CD1c-positive myeloid dendritic cell (primary cell): ENCODE measurements at regions not wholly inside any gene's neighbourhood (a gene's known extent, or its start where the extent isn't known, plus 50 kb on each side); places are given as distances from the start of the nearest gene placed in this dataset.
"Not testable (repeated sequence)": the region's sequence is repeated elsewhere in the genome, so short reads cannot be mapped to it uniquely, and the experiment has no call there.

Experiments used
- DNase-seq: peaks from one replicate; pipeline ENCODE4 v3.0.0-alpha.2; 2016; ENCODE audit errors: extremely low spot score

DNA sequence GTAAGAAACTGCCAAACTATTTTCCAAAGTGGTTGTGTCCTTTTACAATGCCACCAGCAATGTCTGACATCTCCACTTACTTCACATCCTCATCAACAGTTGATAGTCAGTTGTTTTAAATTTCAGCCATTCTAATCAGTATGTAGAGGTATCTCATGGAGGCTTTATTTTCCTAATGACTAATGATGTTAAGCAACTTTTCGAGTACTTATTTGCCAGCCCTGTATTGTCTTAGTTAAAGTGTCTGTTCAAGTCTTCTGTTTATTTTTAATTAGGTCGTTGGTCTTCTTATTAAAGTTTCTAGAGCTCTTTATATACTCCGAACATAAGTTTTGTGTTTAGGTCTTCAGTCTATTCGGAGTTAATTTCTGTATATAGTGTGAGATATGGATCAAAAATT is 54.9 kb upstream of the NBPF12 start:
- not testable (repeated sequence) for DNase-seq

DNA sequence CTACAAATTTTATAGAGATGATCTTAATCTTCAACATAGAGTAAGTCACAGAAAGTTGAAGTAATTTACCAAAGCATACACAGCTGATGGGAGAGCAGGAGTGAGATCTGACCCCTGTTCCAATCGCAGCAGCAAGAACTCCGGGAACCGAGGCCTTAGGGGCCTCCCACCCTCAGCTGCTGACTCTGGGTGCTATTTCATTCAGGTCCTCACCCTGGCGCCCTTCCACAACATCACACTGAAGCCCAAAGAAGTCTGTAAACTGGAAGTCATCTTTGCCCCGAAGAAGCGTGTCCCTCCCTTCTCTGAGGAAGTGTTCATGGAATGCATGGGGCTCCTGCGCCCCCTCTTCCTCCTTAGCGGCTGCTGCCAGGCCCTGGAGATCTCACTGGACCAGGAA is 57.0 kb upstream of the NBPF12 start:
- DNase-seq: not testable (repeated sequence)

DNA sequence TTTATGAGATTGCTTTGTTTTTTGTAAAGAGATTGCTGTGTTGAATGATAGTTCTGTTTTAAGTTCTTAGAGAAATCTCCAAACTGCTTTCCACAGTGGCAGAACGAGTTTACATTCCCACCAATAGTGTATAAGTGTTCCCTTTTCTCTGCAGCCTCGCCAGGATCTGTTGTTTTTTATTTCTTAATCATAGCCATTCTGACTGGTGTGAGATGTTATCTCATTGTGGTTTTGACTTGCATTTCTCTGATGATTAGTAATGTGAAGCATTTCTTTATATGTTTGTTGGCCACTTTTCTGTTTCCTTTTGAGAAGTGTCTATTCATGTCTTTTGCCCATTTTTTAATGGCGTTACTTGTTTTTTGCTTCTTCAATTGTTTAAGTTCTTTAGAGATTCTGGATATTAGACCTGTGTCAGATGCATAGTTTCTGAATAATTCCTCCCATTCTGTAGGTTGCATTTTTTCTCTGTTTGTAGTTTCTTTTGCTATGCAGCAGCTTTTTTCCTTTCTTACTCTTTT is 74.3 kb upstream of the NBPF12 start:
- DNase-seq: not testable (repeated sequence)

DNA sequence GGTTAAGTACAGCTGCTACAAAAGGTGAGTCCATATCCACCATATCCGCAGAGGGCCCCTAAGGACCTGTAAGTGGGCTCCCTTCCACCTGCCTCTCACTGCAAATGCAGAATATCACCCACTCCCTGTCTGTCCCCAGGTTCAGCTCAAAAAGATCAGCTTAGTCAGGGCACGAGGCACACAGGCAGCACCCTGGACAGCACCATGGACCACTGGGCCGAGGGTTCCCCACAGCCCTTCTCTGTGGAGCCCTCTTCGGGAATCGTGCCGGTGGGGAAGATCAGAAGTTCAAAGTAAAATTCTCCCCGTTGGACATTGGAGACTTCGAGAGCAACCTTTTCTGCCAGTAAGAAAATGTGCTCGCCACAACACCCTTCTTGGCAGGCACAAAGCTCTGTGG is 85.0 kb upstream of the NBPF12 start:
- DNase-seq: not testable (repeated sequence)

DNA sequence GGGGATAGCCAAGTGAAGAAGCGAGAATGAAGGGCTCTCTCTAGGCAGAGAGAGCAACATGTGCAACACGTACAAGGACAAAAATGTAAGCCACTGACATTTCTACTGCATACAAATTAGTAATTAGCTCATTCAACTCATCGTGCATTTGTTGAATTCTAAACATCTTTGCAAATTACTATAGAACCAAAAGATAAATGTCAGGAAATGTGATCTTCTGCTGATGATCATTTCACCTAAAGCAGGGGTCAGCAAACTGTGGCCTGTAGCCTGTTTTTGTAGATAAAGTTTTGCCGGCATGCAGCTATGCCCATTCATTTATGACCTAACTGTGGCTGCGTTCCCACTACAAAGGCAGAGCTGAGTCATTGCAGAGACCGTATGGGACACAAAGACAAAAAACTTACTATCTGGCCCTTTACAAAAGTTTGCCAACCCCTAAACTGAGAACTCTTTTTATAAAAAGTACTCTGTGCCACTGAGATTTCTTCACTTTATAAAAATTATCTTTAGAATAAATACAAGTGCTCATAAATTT is 87.7 kb upstream of the NBPF12 start:
- DNase-seq: not testable (repeated sequence)

DNA sequence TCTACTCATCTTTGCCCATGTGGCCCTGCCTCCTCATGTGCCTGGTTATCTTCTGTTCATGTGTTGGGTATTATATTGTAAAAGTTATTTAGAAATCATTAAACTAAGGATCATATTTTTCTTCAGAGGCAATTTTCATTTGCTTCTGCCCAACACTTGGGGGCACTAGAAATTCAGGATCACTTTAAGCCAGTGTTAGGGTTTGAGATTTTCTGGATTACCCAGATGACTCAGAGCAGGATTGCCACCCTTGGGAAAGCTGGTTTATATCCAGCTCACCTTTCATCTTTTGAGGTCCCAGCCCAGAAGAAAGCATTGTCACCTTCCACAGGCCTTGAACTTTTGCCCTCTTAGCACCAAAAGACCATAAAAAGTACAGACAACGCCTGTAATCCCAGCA is 99.4 kb upstream of the NBPF12 start:
- DNase-seq: not testable (repeated sequence)

DNA sequence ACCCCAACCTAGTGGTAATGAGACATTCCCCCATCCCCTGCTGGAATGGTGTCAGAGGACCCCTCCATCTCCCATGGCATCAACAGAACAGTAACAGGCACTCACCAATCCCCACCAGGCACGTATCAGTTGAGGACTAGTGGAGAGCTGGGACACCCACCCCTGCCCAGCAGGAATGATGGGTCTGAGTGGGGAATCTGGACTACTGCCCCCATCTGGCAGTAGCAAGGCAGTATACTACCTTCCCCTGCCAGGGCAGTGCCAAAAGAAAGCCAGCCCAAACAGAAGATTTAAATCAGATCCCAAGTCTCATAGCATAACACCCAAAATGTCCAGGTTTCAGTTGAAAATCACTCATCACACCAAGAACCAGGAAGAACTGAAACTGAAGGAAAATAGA is 111.2 kb upstream of the NBPF12 start:
- not testable (repeated sequence) for DNase-seq

DNA sequence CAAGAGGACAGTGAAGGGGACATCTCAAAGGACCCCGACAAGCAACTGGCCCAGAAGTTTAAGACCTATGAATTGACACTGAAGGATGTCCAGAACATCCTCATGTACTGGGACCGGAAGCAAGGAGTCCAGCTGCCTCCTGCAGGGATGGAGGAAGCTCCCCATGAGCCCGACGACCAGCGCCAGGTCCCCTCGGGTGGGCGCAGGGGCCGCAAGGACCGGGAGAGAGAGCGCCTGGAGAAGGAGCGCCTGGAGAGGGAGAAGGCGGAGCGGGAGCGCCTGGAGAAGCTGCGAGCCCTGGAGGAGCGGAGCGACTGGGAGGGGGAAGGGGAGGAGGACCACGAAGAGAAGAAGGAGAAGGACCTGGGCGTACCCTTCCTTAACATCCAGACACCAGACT is 143.9 kb upstream of the NBPF12 start:
- not testable (repeated sequence) for DNase-seq

DNA sequence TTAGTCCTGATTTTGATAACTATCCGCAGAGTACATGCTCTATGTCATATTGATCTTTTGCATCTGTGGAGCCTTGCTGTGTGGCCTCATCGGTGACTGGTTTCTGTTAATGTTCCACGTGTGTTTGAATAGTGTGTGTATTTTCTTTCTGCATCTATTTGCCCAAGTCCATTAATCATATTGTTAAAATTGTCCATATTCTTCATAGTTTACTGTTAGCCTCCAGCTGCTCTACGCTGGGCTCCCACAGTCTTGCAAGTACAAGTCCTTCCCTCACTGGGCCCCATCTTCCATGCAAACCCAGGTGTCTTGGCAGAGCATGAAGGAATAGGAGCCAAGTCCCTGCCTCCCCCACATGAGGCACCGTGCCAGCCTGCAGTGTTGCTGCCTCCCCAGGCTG is 145.4 kb upstream of the NBPF12 start:
- not testable (repeated sequence) for DNase-seq

DNA sequence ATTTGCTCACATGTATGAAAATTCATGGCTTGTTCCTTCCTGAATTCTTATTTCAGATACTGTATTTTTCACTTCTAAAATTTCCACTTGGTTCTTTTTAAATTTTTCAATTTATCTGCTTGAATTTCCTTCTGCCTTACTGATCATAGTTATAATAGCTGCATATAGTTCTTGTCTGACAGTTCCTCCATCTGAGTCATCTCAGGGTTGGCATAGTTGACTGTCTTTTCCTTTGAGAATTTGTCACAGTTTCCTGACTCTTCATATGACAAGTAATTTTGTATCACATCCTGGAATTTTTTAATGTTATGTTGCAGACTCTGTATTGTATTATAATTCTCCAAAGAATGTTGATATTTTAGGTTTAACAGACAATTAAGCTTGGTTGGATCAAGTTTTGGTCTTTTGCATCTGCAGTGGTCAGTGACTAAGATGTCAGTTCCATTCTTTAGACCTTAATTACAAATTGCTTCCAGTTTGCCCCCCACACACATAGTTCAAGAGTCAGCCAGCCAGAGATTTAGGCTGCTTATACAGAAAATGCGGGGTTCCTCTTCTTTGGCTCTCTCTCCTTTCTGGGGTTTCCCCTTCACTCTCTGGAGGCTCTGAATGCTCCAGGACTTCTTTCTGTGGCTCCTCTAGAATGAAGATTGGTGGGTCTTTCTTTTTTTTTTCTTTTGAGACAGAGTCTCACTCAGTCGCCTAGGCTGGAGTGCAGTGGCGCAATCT is 153.7 kb upstream of the NBPF12 start:
- not testable (repeated sequence) for DNase-seq

DNA sequence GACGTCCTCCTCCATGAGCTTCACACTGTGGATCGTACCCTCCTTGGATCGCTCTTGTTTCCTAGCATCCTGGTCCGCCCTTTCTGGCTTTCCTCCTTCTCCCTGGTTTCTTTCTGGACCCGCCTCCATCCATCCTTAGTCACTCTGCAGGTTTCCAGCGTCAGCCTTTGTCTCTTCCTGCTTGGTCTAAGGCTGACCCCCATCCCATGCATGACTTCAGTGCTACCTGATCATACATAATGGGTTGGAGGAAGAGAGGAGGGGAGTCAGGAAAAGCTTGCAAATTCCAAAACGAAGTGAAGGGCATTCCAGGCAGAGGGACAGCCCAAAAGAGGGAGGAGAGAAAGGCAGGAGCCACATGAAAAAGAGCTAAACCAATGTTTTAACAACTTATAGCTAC is 156.9 kb upstream of the NBPF12 start:
- DNase-seq: not testable (repeated sequence)

DNA sequence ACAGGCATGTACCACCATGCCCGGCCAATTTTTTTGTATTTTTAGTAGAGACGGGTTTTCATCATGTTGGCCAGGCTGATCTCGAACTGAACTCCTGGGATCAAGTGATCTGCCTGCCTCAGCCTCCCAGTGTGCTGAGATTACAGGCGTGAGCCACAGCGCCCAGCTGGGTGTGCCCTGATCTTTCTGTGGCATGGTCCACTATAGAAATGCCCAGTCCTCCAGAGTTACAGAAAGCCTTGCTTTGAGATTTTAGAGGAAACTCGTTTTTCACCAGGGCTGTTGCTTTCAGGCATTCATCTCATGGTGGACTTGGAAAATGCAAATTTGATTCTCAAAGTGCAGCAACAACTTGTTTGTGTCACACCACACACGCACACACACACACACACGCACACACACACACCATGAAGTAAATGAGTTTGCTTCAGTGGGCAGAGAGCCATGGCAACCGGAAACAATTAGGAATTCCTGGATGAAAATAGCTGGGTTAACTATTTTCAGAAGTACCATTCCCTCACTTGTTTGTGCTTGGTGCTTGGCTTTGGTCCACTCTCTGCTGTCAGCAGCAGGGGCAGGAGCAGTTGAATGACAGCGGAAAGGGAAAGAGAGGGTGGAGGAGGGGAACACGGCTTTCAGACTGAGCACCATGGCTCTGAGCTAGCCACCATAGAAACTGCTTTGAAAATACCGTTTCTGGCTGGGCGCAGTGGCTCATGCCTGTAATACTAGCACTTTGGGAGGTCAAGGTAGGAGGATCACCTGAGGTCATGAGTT is 160.1 kb upstream of the NBPF12 start:
- not testable (repeated sequence) for DNase-seq

DNA sequence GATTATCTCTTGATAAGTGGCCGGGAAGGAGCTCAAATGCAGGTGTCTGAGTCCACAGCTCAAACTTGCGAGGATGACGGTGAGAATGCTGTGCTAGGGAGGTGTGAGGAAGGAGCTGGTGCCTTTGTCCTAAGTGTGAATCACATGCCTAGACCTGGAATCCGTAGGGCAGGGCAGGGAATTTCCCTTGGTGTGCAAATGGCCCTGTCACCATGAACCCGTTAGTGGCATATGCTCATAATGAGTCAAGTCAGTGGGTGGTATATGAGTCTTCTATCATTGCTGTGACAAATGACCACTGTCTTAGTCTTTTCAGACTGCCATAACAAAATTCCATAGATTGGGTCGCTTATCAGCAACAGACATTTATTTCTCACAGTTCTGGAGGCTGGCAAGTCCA is 163.1 kb upstream of the NBPF12 start:
- not testable (repeated sequence) for DNase-seq

DNA sequence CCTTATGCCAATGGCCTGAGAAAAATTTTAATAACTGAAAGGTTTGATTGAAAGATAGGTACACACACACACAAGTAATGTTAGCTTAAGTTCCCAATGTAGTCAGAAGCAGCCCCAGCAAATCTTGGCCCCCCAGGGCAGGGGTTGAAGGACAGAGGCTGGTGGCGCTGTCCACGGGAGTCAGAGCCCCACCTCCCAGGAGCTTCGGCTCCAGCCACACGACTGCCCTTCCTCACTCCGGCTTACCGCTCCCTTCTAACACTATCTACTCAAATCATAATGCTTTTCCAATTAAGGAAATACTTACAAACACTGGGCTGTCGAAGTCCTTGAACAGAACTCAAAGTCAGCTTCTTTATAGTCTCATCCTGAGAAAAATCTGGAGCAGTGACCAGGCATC is 163.9 kb upstream of the NBPF12 start:
- DNase-seq: not testable (repeated sequence)

DNA sequence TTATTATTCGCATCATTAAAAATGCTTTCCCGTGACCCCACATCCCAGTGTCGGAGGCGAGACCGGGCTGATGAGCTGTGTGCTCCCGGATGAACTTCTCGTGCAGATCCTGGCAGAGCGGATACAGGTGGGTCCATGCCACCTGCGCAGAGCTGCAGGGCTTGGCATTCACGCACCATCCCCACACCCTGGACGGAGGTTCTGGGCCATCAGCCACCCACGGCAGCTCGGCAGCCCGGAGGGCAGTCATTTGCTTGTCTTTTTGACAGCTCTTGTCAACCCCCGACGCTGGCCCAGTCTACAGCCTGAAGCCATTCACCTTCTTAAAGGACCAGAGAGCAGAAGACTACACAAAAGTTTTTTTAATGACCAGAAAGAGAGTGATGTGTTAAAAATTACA is 166.7 kb upstream of the NBPF12 start:
- not testable (repeated sequence) for DNase-seq

DNA sequence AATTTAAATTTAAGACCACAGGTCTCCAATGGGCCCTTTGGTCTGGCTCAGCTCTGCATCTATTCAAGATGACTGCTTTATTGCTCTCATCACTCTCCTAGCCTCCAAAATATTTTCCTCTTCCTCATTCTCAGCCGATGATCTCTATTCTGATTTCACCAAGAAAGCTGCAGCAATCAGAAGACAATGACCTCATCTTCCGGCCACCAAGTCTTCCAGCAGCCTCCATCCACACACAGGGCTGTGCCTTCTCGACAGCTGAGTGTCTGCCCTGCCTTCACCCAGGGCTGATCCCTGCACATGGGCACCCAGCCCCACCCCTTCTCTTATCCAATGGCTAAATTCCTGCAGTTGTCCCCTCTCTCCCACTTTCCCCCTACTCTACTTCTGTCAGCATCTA is 167.1 kb upstream of the NBPF12 start:
- not testable (repeated sequence) for DNase-seq

DNA sequence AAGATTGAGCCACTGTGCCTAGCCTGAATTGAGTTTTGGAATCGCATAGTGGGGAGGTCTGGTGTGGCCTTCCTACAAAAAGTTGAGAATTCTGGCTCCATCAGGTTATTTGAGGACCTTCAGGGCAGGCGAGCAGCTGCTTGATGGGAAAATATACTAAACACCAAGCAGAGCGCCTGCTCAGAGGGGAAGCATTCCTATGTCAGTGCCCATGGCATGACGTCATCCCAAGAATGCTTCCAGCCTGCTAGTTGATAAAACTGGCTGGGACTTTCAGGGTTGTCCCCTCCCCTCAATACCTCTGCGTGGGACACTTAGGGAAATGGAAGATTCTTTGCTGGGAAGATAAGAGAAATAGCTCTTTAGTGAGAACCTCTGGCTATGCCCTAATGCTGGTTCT is 174.9 kb upstream of the NBPF12 start:
- not testable (repeated sequence) for DNase-seq

DNA sequence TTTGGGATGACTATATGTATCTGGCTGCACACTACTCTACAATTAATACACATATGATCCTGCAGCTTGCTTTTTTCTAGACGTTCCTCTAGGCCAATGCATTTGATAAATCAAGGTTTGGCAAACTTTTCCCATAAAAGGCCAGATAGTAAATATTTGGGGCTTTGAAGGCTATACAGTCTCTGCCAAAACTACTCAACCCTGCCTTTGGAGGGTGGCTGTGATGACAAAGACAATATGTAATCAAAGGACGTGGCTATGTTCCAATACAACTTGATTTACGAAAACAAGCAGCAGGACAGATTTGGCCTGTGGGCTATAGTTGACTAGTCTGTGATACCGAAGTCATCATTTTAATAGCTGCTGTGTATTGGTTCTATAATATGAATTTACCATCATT is 181.3 kb upstream of the NBPF12 start:
- not testable (repeated sequence) for DNase-seq

DNA sequence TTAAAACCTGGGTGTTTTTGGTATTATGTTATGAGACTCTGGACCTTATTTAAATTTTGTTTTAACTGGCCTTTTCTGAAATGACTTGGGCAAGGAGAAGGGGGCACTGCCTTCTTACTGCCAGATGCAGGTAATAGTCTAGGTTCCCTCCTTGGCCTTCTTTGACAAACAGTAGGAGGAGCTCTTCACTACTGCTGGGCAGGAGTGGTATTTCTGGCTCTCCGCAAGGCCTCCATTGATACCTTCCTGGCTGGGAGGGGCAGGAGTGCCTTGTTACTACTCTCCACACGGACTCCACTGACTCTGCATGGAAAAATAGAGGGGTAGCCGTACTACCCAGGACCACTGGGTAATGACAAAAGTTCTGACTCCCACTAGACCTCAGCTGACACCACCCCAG is 189.4 kb upstream of the NBPF12 start:
- DNase-seq: not testable (repeated sequence)

DNA sequence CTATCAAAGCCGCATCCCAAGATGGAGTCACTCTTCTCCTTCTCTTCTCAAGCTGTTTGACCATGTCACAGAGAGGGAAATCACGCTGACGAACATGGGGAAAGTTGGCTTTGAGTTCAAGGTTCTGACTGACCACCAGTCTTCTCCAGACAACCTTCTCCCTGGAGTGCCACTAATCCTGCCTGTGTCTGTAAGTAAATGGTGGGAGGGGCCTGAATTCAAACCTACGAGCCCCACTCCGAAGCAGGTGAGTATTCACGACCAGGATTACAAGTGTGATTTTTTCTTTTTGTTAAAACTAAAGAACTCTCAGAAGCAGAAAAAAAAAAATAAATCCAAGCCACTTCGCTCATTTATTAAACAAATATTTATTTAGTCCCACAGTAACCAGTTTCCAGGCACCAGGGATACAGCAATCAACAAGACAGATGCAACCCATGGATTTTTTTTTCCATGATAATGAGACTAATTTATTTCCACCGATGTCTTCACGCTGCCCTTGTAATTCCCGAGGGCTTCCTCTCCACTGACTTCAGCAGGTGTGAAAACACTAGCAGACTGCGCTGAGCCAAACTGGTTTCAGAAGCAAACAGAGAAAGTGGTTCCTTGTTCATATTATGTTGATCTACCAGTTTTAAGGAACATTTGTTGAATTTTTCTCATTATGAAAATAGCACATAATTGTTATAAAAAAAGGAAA is 206.0 kb upstream of the NBPF12 start:
- DNase-seq: not testable (repeated sequence)

DNA sequence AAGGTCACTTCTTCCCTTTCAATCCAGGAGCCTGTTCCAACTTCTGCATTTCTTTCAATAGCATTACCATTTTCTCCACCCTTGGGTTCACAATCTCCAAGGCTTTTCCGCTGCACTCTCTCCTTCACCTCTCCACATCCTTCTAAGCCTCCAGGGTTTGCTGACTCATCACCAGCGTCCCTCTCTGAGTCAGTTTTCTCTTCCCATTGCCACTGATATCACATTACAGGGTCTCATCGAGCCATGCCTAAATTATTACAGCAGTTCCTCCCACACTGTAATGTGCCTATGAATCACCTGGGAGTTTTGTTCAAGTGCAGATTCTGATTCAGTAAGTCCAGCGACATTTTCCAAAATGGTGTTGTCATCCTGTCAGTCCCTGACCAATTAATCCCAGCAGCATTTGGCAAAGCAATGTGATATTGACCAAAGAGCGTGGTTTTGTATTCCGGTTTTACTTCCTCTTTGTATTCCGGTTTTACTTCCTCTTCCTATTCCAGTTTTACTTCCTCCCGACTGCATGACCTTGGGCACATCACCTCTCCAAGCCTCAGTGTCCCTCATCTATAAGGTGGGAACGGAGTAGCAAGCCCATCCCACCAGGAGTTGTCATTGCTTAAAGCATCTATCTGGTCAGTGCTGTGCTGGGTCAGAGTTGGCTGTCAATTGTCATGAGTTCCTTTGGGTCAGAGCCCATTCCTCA is 208.3 kb upstream of the NBPF12 start:
- not testable (repeated sequence) for DNase-seq
